C4-2B (cell line): ENCODE measurements at regions not wholly inside any gene's neighbourhood (a gene's known extent, or its start where the extent isn't known, plus 50 kb on each side); places are given as distances from the start of the nearest gene placed in this dataset.

Source experiments
- ZFX ChIP-seq: fragments of 450-650 bp; IDR thresholded peaks from 2 replicates; pipeline ENCODE4 v1.6.1; 2017
- TF ChIP-seq, protein P1 (sequence below): fragments of 450-650 bp; conservative IDR thresholded peaks from 2 replicates; pipeline ENCODE4 v1.5.1; 2017; ENCODE audit warnings: mild to moderate bottlenecking

DNA sequence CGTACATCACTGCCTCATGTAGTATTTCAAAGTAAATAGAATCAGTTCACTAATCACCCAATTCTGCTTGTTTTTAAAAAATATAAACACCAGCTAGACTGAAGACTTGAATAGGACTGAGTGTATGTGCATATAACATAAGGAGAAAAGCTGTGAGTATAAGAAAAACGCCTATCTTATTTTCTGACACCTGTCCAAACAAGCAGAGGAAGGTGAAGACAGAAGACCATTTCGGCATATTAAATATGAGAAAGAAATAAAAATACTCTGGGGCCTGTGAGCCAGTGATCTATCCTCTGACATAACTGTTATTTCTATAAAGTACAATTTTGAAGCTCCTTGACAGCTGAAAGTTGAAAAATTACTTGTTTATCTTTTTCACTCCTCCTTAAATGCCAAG is 111.3 kb upstream of the EEA1 start:
- TF ChIP-seq, protein P1, sequence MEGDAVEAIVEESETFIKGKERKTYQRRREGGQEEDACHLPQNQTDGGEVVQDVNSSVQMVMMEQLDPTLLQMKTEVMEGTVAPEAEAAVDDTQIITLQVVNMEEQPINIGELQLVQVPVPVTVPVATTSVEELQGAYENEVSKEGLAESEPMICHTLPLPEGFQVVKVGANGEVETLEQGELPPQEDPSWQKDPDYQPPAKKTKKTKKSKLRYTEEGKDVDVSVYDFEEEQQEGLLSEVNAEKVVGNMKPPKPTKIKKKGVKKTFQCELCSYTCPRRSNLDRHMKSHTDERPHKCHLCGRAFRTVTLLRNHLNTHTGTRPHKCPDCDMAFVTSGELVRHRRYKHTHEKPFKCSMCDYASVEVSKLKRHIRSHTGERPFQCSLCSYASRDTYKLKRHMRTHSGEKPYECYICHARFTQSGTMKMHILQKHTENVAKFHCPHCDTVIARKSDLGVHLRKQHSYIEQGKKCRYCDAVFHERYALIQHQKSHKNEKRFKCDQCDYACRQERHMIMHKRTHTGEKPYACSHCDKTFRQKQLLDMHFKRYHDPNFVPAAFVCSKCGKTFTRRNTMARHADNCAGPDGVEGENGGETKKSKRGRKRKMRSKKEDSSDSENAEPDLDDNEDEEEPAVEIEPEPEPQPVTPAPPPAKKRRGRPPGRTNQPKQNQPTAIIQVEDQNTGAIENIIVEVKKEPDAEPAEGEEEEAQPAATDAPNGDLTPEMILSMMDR, result no peak
- TF ChIP-seq ZFX, result no peak
